ENCODE measurements at regions not wholly inside any gene's neighbourhood (a gene's known extent, or its start where the extent isn't known, plus 50 kb on each side); places are given as distances from the start of the nearest gene placed in this dataset.

- TF ChIP-seq POLR2A (IDR thresholded peaks at IDR 0.05), result no peak
- TF ChIP-seq, protein P1, sequence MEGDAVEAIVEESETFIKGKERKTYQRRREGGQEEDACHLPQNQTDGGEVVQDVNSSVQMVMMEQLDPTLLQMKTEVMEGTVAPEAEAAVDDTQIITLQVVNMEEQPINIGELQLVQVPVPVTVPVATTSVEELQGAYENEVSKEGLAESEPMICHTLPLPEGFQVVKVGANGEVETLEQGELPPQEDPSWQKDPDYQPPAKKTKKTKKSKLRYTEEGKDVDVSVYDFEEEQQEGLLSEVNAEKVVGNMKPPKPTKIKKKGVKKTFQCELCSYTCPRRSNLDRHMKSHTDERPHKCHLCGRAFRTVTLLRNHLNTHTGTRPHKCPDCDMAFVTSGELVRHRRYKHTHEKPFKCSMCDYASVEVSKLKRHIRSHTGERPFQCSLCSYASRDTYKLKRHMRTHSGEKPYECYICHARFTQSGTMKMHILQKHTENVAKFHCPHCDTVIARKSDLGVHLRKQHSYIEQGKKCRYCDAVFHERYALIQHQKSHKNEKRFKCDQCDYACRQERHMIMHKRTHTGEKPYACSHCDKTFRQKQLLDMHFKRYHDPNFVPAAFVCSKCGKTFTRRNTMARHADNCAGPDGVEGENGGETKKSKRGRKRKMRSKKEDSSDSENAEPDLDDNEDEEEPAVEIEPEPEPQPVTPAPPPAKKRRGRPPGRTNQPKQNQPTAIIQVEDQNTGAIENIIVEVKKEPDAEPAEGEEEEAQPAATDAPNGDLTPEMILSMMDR (IDR thresholded peaks at IDR 0.05), result no peak
These were observed 198.6 kb downstream of the MAGEB5 start for GRCh38 chrX:26414534-26414933.
